ENCODE measurements at regions not wholly inside any gene's neighbourhood (a gene's known extent, or its start where the extent isn't known, plus 50 kb on each side); places are given as distances from the start of the nearest gene placed in this dataset.

GRCh38 chr1:243912347-243912746, 62.3 kb upstream of the AKT3 start:
- TF ChIP-seq CTCF (IDR thresholded peaks at IDR 0.05): no peak
- intact Hi-C loops (cut with DNase I): no loop called here
- ATAC-seq (no peak), DNase-seq (no peak)
- peaks cover 0 to 13% (median 7%) of the 10 kb centered on the region in 9 donors for H3K4me1 ChIP-seq
- H3K27me3 ChIP-seq: peaks cover 0 to 34% (median 27%) of the 10 kb centered on the region in 7 donors
- no peak overlapping the region for H3K4me3 ChIP-seq
- H3K36me3 ChIP-seq: no peaks in the 10 kb centered on the region
- WGBS, 2 donors: 84 to 91% methylated on average over 2 of the region's 2 CpGs
- H3K9me3 ChIP-seq: no peaks in the 10 kb centered on the region
- H3K27ac ChIP-seq: no peak overlapping the region

GRCh38 chr1:243910607-243911006, 60.6 kb upstream of the AKT3 start:
- peaks cover 0 to 19% (median 12%) of the 10 kb centered on the region in 7 donors for H3K27me3 ChIP-seq
- 65 to 67% methylated on average over 6 of the region's 6 CpGs for WGBS, 2 donors
- H3K36me3 ChIP-seq: no peaks in the 10 kb centered on the region
- no peak overlapping the region for H3K4me3 ChIP-seq
- no peak for DNase-seq
- no peaks in the 10 kb centered on the region for H3K9me3 ChIP-seq
- no peak for TF ChIP-seq CTCF (IDR thresholded peaks at IDR 0.05)
- no peaks in the 10 kb centered on the region for H3K4me1 ChIP-seq
- no peak overlapping the region for H3K27ac ChIP-seq
- ATAC-seq: no peak
- intact Hi-C loops (cut with DNase I): no loop called here

- DNase-seq (no peak), ATAC-seq (no peak)
- TF ChIP-seq CTCF (IDR thresholded peaks at IDR 0.05): no peak
- intact Hi-C loops (cut with DNase I): no loop called here
- WGBS, 2 donors: 84 to 90% methylated on average over 4 of the region's 4 CpGs
- no peak overlapping the region for H3K27ac ChIP-seq
- H3K4me1 ChIP-seq: no peaks in the 10 kb centered on the region
- H3K9me3 ChIP-seq: no peaks in the 10 kb centered on the region
- H3K27me3 ChIP-seq: peaks cover 0 to 19% (median 5%) of the 10 kb centered on the region in 7 donors
- H3K36me3 ChIP-seq: no peaks in the 10 kb centered on the region
- no peak overlapping the region for H3K4me3 ChIP-seq
Measured at GRCh38 chr1:243903895-243904294, 53.9 kb upstream of the AKT3 start.

- no peak overlapping the region for H3K27ac ChIP-seq
- DNase-seq: no peak
- 59 to 72% methylated on average over 4 of the region's 4 CpGs for WGBS, 2 donors
- TF ChIP-seq CTCF (IDR thresholded peaks at IDR 0.05): no peak
- no peak overlapping the region for H3K4me3 ChIP-seq
- H3K36me3 ChIP-seq: no peaks in the 10 kb centered on the region
- H3K9me3 ChIP-seq: no peaks in the 10 kb centered on the region
- H3K27me3 ChIP-seq: peaks cover 0 to 19% (median 2%) of the 10 kb centered on the region in 7 donors
- ATAC-seq: no peak
- intact Hi-C loops (cut with DNase I): no loop called here
- H3K4me1 ChIP-seq: no peaks in the 10 kb centered on the region
Measured at GRCh38 chr1:243903041-243903440, 53.0 kb upstream of the AKT3 start.

Measured in heart right ventricle (tissue), 16 donors.